D721Med (cell line): ENCODE measurements at regions not wholly inside any gene's neighbourhood (a gene's known extent, or its start where the extent isn't known, plus 50 kb on each side); places are given as distances from the start of the nearest gene placed in this dataset.

ENCODE experiments used
- DNase-seq: peaks from one replicate; pipeline ENCODE4 v3.0.0; 2011; ENCODE audit warnings: low spot score; ENCODE audit not compliant: insufficient read length
- FAIRE-seq: peaks from 2 replicates; lab custom pipeline; 2011; peaks lifted over from hg19 to GRCh38; lab: Jason Lieb, UNC
- TF ChIP-seq, protein P1 (sequence below): IDR thresholded peaks from 2 replicates; pipeline ENCODE4 v1.5.1; 2012; ENCODE audit warnings: mild to moderate bottlenecking, control low read depth; ENCODE audit not compliant: insufficient read depth; ENCODE audit errors: missing control alignments

- DNase-seq (no peak), FAIRE-seq (no peak)
- TF ChIP-seq, protein P1, sequence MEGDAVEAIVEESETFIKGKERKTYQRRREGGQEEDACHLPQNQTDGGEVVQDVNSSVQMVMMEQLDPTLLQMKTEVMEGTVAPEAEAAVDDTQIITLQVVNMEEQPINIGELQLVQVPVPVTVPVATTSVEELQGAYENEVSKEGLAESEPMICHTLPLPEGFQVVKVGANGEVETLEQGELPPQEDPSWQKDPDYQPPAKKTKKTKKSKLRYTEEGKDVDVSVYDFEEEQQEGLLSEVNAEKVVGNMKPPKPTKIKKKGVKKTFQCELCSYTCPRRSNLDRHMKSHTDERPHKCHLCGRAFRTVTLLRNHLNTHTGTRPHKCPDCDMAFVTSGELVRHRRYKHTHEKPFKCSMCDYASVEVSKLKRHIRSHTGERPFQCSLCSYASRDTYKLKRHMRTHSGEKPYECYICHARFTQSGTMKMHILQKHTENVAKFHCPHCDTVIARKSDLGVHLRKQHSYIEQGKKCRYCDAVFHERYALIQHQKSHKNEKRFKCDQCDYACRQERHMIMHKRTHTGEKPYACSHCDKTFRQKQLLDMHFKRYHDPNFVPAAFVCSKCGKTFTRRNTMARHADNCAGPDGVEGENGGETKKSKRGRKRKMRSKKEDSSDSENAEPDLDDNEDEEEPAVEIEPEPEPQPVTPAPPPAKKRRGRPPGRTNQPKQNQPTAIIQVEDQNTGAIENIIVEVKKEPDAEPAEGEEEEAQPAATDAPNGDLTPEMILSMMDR = no peak
Observed at GRCh38 chr13:81334481-81334880, 993.6 kb upstream of the SPRY2 start.

DNA sequence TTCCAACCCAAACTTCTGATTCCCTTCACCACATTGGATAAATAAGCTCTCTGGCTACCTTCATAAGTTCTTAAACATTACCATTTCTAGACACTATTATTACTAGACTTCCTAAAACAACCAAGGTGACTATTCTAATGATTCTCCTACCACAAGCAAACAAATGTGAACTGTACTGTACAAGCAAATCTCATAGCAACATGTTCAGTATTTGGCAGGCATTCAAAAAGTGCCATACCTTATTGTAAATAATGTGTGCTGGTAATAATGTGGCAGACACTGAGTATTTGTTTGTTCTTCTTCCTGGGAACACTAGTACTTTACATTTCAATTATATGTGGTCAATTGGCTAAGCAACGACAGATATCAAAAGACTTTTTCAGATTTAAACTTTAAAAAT, 986.0 kb upstream of the SPRY2 start:
- DNase-seq = no peak
- TF ChIP-seq, protein P1 = no peak
- no peak for FAIRE-seq

DNA sequence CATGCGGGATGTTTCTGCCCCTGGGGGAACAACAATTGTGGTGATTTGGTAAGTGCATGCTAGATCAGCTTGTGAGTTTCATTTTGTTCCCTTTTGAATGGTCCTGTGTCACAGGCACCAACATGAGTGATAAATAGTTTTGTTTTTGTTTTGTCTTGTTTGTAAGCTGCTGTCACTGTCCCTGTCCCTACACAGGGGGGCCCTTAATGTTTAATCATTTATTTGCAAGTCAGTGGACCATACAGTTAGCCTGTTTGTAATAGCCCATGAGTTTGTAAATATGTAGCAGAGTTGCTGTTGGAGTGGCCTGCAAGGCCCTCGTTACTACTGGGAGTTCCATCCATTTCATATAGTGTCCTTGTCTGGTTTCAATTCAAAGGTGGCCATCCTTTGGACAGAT, 979.6 kb upstream of the SPRY2 start:
- TF ChIP-seq, protein P1 = no peak
- no peak for FAIRE-seq
- no peak for DNase-seq

GRCh38 chr13:81319351-81319750, 978.4 kb upstream of the SPRY2 start:
- TF ChIP-seq, protein P1 = no peak
- no peak for DNase-seq
- no peak for FAIRE-seq

- DNase-seq (no peak), FAIRE-seq (no peak)
- TF ChIP-seq, protein P1 = no peak
Observed at GRCh38 chr13:81318231-81319019, 977.5 kb upstream of the SPRY2 start.

- DNase-seq (no peak), FAIRE-seq (no peak)
- TF ChIP-seq, protein P1 = no peak
Observed at GRCh38 chr13:81314461-81314860, 973.5 kb upstream of the SPRY2 start.

- FAIRE-seq (no peak), DNase-seq (no peak)
- TF ChIP-seq, protein P1 = no peak
Observed at GRCh38 chr13:81305928-81306327, 965.0 kb upstream of the SPRY2 start.
